ENCODE measurements at regions not wholly inside any gene's neighbourhood (a gene's known extent, or its start where the extent isn't known, plus 50 kb on each side); places are given as distances from the start of the nearest gene placed in this dataset.
A peak's percentile ranks its signal among the peaks of the same experiment; 100 is the strongest.

DNA sequence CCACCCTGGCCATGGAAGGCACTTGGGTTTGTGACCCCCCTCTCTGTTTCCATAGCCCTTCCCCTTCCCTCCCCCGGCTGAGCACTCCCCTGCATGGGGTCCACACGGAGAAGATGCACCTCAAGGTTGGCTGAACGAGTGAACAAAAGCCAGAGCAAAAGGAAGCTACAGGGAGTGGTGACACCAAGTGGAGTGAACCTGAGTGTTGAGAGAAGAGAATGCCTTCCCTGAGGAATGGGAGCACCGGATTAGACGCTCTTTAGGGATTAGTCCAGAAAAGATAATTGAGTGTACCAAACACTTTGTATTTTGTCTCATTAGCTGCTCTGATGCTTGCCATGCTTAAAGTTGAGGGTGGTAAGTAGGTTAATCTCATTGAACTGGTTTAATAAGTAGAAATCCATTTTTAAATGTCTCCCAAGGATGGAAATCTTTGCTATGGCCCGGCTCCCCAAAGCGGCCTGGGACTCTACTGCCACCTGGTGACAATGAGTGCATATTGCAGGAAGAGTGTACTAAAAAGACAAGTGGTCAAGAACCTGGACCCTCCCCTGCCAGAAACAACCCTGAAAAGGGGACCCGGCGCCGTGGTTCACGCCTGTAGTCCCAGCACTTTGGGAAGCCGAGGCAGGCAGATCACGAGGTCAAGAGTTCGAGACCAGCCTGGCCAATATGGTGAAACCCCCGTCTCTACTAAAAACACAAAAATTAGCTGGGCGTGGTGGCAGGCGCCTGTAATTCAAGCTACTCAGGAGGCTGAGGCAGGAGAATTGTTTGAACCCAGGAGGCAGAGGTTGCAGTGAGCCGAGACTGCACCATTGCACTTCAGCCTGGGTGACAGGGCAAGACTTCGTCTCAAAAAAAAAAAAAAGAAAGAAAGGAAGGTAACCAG is 150.6 kb upstream of the ZC3H12A start:
- no peak for TF ChIP-seq SPI1 (IDR thresholded peaks at IDR 0.05; ENCODE audit: borderline replicate concordance, low read depth)
- TF ChIP-seq, protein P1, sequence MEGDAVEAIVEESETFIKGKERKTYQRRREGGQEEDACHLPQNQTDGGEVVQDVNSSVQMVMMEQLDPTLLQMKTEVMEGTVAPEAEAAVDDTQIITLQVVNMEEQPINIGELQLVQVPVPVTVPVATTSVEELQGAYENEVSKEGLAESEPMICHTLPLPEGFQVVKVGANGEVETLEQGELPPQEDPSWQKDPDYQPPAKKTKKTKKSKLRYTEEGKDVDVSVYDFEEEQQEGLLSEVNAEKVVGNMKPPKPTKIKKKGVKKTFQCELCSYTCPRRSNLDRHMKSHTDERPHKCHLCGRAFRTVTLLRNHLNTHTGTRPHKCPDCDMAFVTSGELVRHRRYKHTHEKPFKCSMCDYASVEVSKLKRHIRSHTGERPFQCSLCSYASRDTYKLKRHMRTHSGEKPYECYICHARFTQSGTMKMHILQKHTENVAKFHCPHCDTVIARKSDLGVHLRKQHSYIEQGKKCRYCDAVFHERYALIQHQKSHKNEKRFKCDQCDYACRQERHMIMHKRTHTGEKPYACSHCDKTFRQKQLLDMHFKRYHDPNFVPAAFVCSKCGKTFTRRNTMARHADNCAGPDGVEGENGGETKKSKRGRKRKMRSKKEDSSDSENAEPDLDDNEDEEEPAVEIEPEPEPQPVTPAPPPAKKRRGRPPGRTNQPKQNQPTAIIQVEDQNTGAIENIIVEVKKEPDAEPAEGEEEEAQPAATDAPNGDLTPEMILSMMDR (IDR thresholded peaks at IDR 0.05; ENCODE audit: insufficient read depth, low read length): peak; percentile 53
- no peak for TF ChIP-seq GABPA (IDR thresholded peaks at IDR 0.05; ENCODE audit: low read depth)
- H3K27ac ChIP-seq (replicated peaks): no peak overlapping the region
- peak; percentile 1 to 39 for DNase-seq (ENCODE audit: low read depth in 1 of 2, low spot score in 1 of 2)
- H3K27me3 ChIP-seq (ENCODE audit: insufficient read depth, poor library complexity, severe bottlenecking): peaks cover 7% of the 10 kb centered on the region
- no peak overlapping the region for H3K4me3 ChIP-seq (replicated peaks; ENCODE audit: insufficient read depth, low read length)

DNA sequence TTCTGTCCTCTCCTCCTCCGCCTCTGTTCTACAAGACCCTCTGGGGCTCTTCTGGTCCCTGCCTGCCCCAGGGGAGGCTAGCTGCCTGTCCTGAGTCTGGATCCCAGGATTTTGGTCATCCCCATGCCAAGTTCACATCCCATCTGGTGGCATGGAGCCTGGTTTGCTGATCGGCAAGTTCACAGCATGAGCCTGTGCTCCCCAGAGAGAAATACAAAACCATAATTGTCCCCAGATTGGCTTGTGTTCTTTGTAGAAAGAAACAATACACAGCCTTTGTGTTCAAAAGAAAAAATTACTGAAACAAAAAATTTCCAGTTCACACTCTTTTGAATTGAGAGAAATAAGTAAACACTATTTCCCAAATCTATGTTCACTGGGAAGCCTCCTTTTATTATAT is 149.4 kb upstream of the ZC3H12A start:
- H3K27ac ChIP-seq (replicated peaks): no peak overlapping the region
- TF ChIP-seq SPI1 (IDR thresholded peaks at IDR 0.05; ENCODE audit: borderline replicate concordance, low read depth) (no peak), POLR2AphosphoS5 (IDR thresholded peaks at IDR 0.05; ENCODE audit: low read depth) (no peak), GABPA (IDR thresholded peaks at IDR 0.05; ENCODE audit: low read depth) (no peak)
- TF ChIP-seq, protein P1 (IDR thresholded peaks at IDR 0.05; ENCODE audit: insufficient read depth, low read length): no peak
- TF ChIP-seq, protein P2, sequence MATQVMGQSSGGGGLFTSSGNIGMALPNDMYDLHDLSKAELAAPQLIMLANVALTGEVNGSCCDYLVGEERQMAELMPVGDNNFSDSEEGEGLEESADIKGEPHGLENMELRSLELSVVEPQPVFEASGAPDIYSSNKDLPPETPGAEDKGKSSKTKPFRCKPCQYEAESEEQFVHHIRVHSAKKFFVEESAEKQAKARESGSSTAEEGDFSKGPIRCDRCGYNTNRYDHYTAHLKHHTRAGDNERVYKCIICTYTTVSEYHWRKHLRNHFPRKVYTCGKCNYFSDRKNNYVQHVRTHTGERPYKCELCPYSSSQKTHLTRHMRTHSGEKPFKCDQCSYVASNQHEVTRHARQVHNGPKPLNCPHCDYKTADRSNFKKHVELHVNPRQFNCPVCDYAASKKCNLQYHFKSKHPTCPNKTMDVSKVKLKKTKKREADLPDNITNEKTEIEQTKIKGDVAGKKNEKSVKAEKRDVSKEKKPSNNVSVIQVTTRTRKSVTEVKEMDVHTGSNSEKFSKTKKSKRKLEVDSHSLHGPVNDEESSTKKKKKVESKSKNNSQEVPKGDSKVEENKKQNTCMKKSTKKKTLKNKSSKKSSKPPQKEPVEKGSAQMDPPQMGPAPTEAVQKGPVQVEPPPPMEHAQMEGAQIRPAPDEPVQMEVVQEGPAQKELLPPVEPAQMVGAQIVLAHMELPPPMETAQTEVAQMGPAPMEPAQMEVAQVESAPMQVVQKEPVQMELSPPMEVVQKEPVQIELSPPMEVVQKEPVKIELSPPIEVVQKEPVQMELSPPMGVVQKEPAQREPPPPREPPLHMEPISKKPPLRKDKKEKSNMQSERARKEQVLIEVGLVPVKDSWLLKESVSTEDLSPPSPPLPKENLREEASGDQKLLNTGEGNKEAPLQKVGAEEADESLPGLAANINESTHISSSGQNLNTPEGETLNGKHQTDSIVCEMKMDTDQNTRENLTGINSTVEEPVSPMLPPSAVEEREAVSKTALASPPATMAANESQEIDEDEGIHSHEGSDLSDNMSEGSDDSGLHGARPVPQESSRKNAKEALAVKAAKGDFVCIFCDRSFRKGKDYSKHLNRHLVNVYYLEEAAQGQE (IDR thresholded peaks at IDR 0.05; ENCODE audit: insufficient replicate concordance, low read depth): no peak
- peaks cover 5% of the 10 kb centered on the region for H3K27me3 ChIP-seq (ENCODE audit: insufficient read depth, poor library complexity, severe bottlenecking)
- no peak overlapping the region for H3K4me3 ChIP-seq (replicated peaks; ENCODE audit: insufficient read depth, low read length)
- no peak for DNase-seq (ENCODE audit: low read depth in 1 of 2, low spot score in 1 of 2)

DNA sequence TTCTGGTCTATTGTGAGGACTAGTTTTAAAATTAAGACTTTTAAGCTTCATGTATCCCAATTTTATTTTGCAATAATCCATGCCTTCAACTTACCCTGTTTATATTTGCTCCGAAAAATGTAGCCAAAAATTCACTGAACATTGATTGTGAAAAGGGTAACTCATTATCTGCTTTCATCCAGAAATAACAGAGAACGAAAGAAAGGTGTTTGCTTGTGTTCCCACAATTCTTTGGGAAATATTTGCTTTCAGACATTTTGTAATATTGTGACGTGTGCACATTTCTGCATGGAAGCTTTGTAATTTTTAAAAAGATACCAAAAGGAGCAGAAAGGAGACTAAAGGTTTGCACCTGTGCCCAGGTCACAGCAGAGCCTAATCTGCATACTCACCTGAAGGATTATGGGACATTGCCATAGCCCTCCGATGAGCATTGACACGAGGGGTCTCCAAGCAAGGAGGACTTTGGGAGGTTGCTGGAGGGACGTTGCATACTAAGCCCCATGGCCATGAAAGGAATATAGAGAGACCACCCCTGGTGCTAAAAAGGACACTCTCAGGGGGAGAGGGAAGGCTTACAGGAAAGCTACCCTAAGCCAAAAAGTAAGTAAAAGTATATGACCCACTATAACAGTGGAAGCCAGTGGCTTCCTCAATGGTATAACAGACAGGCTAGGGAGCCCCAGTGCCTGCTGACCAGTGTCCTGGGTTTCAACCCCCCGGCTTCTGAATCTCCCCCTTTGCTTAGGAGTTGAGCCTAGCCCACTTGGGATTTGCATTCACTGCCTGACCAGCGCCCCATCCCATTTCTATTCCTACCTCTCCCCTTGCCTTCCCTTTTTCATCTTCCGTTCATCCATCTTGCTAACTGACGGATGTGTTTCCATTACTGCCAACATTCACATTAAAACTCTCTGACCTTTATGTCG is 148.6 kb upstream of the ZC3H12A start:
- H3K27ac ChIP-seq (replicated peaks): no peak overlapping the region
- TF ChIP-seq, protein P1 (IDR thresholded peaks at IDR 0.05; ENCODE audit: insufficient read depth, low read length): no peak
- no peak for TF ChIP-seq POLR2AphosphoS5 (IDR thresholded peaks at IDR 0.05; ENCODE audit: low read depth)
- TF ChIP-seq, protein P2 (IDR thresholded peaks at IDR 0.05; ENCODE audit: insufficient replicate concordance, low read depth): no peak
- no peak for TF ChIP-seq SPI1 (IDR thresholded peaks at IDR 0.05; ENCODE audit: borderline replicate concordance, low read depth)
- TF ChIP-seq GABPA (IDR thresholded peaks at IDR 0.05; ENCODE audit: low read depth): no peak
- no peak overlapping the region for H3K4me3 ChIP-seq (replicated peaks; ENCODE audit: insufficient read depth, low read length)
- no peak for DNase-seq (ENCODE audit: low read depth in 1 of 2, low spot score in 1 of 2)
- H3K27me3 ChIP-seq (ENCODE audit: insufficient read depth, poor library complexity, severe bottlenecking): peaks cover 5% of the 10 kb centered on the region
